Spinal cord (tissue), 9 donors: ENCODE measurements at regions not wholly inside any gene's neighbourhood (a gene's known extent, or its start where the extent isn't known, plus 50 kb on each side); places are given as distances from the start of the nearest gene placed in this dataset.

Experiments used
- DNase-seq, 6 donors: peaks; one replicate each; pipeline versions ENCODE4 v3.0.0 to v3.0.0-alpha.2; 2013 to 2015; ENCODE audit warnings: low spot score in 6 of 6, low read depth in 4 of 6
- H3K27ac ChIP-seq: one replicate; pipeline ENCODE4 v1.5.1; 2013; ENCODE audit warnings: low read depth, low read length, control low read depth
- H3K27me3 ChIP-seq: one replicate; pipeline ENCODE4 v1.6.1; 2013; ENCODE audit warnings: low read length; ENCODE audit not compliant: control insufficient read depth, insufficient read depth
- H3K36me3 ChIP-seq: one replicate; pipeline ENCODE4 v1.6.1; 2013; ENCODE audit warnings: low read length; ENCODE audit not compliant: control insufficient read depth, insufficient read depth
- H3K4me1 ChIP-seq: one replicate; pipeline ENCODE4 v1.6.1; 2013; ENCODE audit warnings: low read length; ENCODE audit not compliant: control insufficient read depth, insufficient read depth
- H3K4me3 ChIP-seq: one replicate; pipeline ENCODE4 v1.5.1; 2013; ENCODE audit warnings: low read depth, low read length, control low read depth
- H3K9me3 ChIP-seq: one replicate; pipeline ENCODE4 v1.6.1; 2013; ENCODE audit warnings: low read length; ENCODE audit not compliant: control insufficient read depth, insufficient read depth
- WGBS: methylation state at CpG from one replicate; pipeline ENCODE4 v1.1.5; 2013; ENCODE audit warnings: missing lambda C conversion rate; ENCODE audit not compliant: insufficient coverage; 5-methylcytosine and 5-hydroxymethylcytosine counted together
- donor health status: healthy.

GRCh38 chr3:106115557-106115956, 246.7 kb upstream of the CBLB start:
- no peak for DNase-seq
- 94% methylated on average over 2 of the region's 2 CpGs for WGBS
- H3K4me3 ChIP-seq = no peak overlapping the region
- H3K27me3 ChIP-seq = no peaks in the 10 kb centered on the region
- no peaks in the 10 kb centered on the region for H3K4me1 ChIP-seq
- no peaks in the 10 kb centered on the region for H3K36me3 ChIP-seq
- no peaks in the 10 kb centered on the region for H3K9me3 ChIP-seq
- H3K27ac ChIP-seq = no peak overlapping the region

- WGBS = 85% methylated on average over 5 of the region's 7 CpGs
- no peaks in the 10 kb centered on the region for H3K9me3 ChIP-seq
- no peaks in the 10 kb centered on the region for H3K36me3 ChIP-seq
- no peaks in the 10 kb centered on the region for H3K4me1 ChIP-seq
- no peaks in the 10 kb centered on the region for H3K27me3 ChIP-seq
- no peak overlapping the region for H3K4me3 ChIP-seq
- no peak for DNase-seq
- H3K27ac ChIP-seq = no peak overlapping the region
Observed at GRCh38 chr3:106116733-106117489, 248.1 kb upstream of the CBLB start.

GRCh38 chr3:106117490-106117858, 248.7 kb upstream of the CBLB start:
- 100% methylated on average over 1 of the region's 3 CpGs for WGBS
- Histone ChIP-seq H3K4me3 (no peak overlapping the region), H3K4me1 (no peaks in the 10 kb centered on the region)

GRCh38 chr3:106119614-106120082, 250.8 kb upstream of the CBLB start:
- WGBS = no CpG with 5 or more reads among the region's 1 CpG
- Histone ChIP-seq H3K9me3 (no peaks in the 10 kb centered on the region), H3K4me3 (no peak overlapping the region), H3K36me3 (no peaks in the 10 kb centered on the region), H3K27me3 (no peaks in the 10 kb centered on the region), H3K4me1 (no peaks in the 10 kb centered on the region), H3K27ac (no peak overlapping the region)
- DNase-seq = peak in 1 of 6 donors; percentile 25

More at GRCh38 chr3:106117490-106117858, 248.7 kb upstream of the CBLB start:
- no peaks in the 10 kb centered on the region for H3K27me3 ChIP-seq
- H3K27ac ChIP-seq = no peak overlapping the region
- no peak for DNase-seq
- H3K9me3 ChIP-seq = no peaks in the 10 kb centered on the region
- no peaks in the 10 kb centered on the region for H3K36me3 ChIP-seq

GRCh38 chr3:106120356-106120755, 251.5 kb upstream of the CBLB start:
- H3K36me3 ChIP-seq = no peaks in the 10 kb centered on the region
- no peak for DNase-seq
- no peaks in the 10 kb centered on the region for H3K4me1 ChIP-seq
- no peak overlapping the region for H3K4me3 ChIP-seq
- no peaks in the 10 kb centered on the region for H3K27me3 ChIP-seq
- no CpG with 5 or more reads among the region's 4 CpGs for WGBS
- H3K9me3 ChIP-seq = no peaks in the 10 kb centered on the region
- no peak overlapping the region for H3K27ac ChIP-seq

- no peaks in the 10 kb centered on the region for H3K9me3 ChIP-seq
- no CpG with 5 or more reads among the region's 3 CpGs for WGBS
- no peak overlapping the region for H3K27ac ChIP-seq
- no peaks in the 10 kb centered on the region for H3K36me3 ChIP-seq
- DNase-seq = no peak
- H3K27me3 ChIP-seq = no peaks in the 10 kb centered on the region
- H3K4me1 ChIP-seq = peaks cover under 1% of the 10 kb centered on the region
- H3K4me3 ChIP-seq = no peak overlapping the region
Observed at GRCh38 chr3:106121491-106122289, 252.9 kb upstream of the CBLB start.

- peaks cover 3% of the 10 kb centered on the region for H3K4me1 ChIP-seq
- no peak overlapping the region for H3K27ac ChIP-seq
- no peaks in the 10 kb centered on the region for H3K9me3 ChIP-seq
- no peaks in the 10 kb centered on the region for H3K36me3 ChIP-seq
- no peak for DNase-seq
- H3K27me3 ChIP-seq = no peaks in the 10 kb centered on the region
- H3K4me3 ChIP-seq = no peak overlapping the region
- WGBS = 60% methylated on average over 1 of the region's 1 CpG
Observed at GRCh38 chr3:106124818-106125217, 256.0 kb upstream of the CBLB start.

GRCh38 chr3:106125321-106125720, 256.5 kb upstream of the CBLB start:
- DNase-seq = peak in 1 of 6 donors; percentile 47
- Histone ChIP-seq H3K27ac (no peak overlapping the region), H3K4me3 (no peak overlapping the region), H3K9me3 (no peaks in the 10 kb centered on the region), H3K4me1 (peaks cover 3% of the 10 kb centered on the region), H3K27me3 (no peaks in the 10 kb centered on the region), H3K36me3 (no peaks in the 10 kb centered on the region)
- no CpG with 5 or more reads among the region's 3 CpGs for WGBS

GRCh38 chr3:106126067-106126845, 257.4 kb upstream of the CBLB start:
- peak in 1 of 6 donors; percentile 22 for DNase-seq
- no CpG with 5 or more reads among the region's 4 CpGs for WGBS
- Histone ChIP-seq H3K9me3 (no peaks in the 10 kb centered on the region), H3K27ac (peak overlapping the region; percentile 20), H3K4me3 (no peak overlapping the region), H3K4me1 (peaks cover 3% of the 10 kb centered on the region), H3K27me3 (no peaks in the 10 kb centered on the region), H3K36me3 (no peaks in the 10 kb centered on the region)
